KBM-7 (cell line): ENCODE measurements at regions not wholly inside any gene's neighbourhood (a gene's known extent, or its start where the extent isn't known, plus 50 kb on each side); places are given as distances from the start of the nearest gene placed in this dataset.
"Not testable (repeated sequence)": the region's sequence is repeated elsewhere in the genome, so short reads cannot be mapped to it uniquely, and the experiment has no call there.

Source experiments
- DNase-seq: peaks from one replicate; pipeline ENCODE4 v3.0.0-alpha.2; 2015
- in situ Hi-C: fragments of 300-500 bp; cut with MboI; formaldehyde crosslinking; loops from 2 replicates; pipeline ENCODE4 v1.14.3; 2020; ENCODE audit warnings: low sequenced_read_pairs, low pct_unique_long_range_greater_than_20kb, mixed read lengths

GRCh38 chr1:82819234-82819633, 1018.5 kb downstream of the ADGRL2 start:
- DNase-seq, result no peak
- in situ Hi-C loops, result no loop called here

- in situ Hi-C loops, result no loop called here
- DNase-seq, result no peak
Observed at GRCh38 chr1:82818586-82818985, 1017.9 kb downstream of the ADGRL2 start.

- in situ Hi-C loops, result no loop called here
- no peak for DNase-seq
Observed at GRCh38 chr1:82813386-82813785, 1012.7 kb downstream of the ADGRL2 start.

GRCh38 chr1:82810601-82811000, 1009.9 kb downstream of the ADGRL2 start:
- no peak for DNase-seq
- in situ Hi-C loops, result no loop called here

GRCh38 chr1:82807563-82807962, 1006.8 kb downstream of the ADGRL2 start:
- in situ Hi-C loops, result no loop called here
- DNase-seq, result no peak

GRCh38 chr1:82806133-82806532, 1005.4 kb downstream of the ADGRL2 start:
- DNase-seq, result no peak
- in situ Hi-C loops, result no loop called here

GRCh38 chr1:82801176-82801575, 1000.4 kb downstream of the ADGRL2 start:
- DNase-seq, result no peak
- in situ Hi-C loops, result no loop called here

GRCh38 chr1:82800721-82801120, 1000.0 kb downstream of the ADGRL2 start:
- DNase-seq, result no peak
- in situ Hi-C loops, result no loop called here

GRCh38 chr1:82799261-82799660, 998.5 kb downstream of the ADGRL2 start:
- DNase-seq, result no peak
- in situ Hi-C loops, result no loop called here

- in situ Hi-C loops, result no loop called here
- peak; percentile 45 for DNase-seq
Observed at GRCh38 chr1:82795508-82796149, 994.9 kb downstream of the ADGRL2 start.

- in situ Hi-C loops, result no loop called here
- no peak for DNase-seq
Observed at GRCh38 chr1:82792151-82792550, 991.4 kb downstream of the ADGRL2 start.

- in situ Hi-C loops, result no loop called here
Observed at GRCh38 chr1:82790556-82790955, 989.8 kb downstream of the ADGRL2 start.

GRCh38 chr1:82788660-82789059, 987.9 kb downstream of the ADGRL2 start:
- DNase-seq, result no peak
- in situ Hi-C loops, result no loop called here

More at GRCh38 chr1:82790556-82790955, 989.8 kb downstream of the ADGRL2 start:
- no peak for DNase-seq

- in situ Hi-C loops, result no loop called here
- DNase-seq, result no peak
Observed at GRCh38 chr1:82788038-82788437, 987.3 kb downstream of the ADGRL2 start.

- no peak for DNase-seq
- in situ Hi-C loops, result no loop called here
Observed at GRCh38 chr1:82786883-82787282, 986.1 kb downstream of the ADGRL2 start.

GRCh38 chr1:82785268-82785790, 984.6 kb downstream of the ADGRL2 start:
- in situ Hi-C loops, result no loop called here
- no peak for DNase-seq

- DNase-seq, result no peak
- in situ Hi-C loops, result no loop called here
Observed at GRCh38 chr1:82783044-82783443, 982.3 kb downstream of the ADGRL2 start.

GRCh38 chr1:82782599-82782998, 981.9 kb downstream of the ADGRL2 start:
- DNase-seq, result no peak
- in situ Hi-C loops, result no loop called here

- in situ Hi-C loops, result no loop called here
- peak; percentile 10 for DNase-seq
Observed at GRCh38 chr1:82778612-82779011, 977.9 kb downstream of the ADGRL2 start.

- in situ Hi-C loops, result no loop called here
- no peak for DNase-seq
Observed at GRCh38 chr1:82777240-82777639, 976.5 kb downstream of the ADGRL2 start.

GRCh38 chr1:82776730-82777129, 976.0 kb downstream of the ADGRL2 start:
- in situ Hi-C loops, DNase-seq: not testable (repeated sequence)
